Suprapubic skin (tissue), 4 donors: ENCODE measurements at regions not wholly inside any gene's neighbourhood (a gene's known extent, or its start where the extent isn't known, plus 50 kb on each side); places are given as distances from the start of the nearest gene placed in this dataset.

Experiments
- DNase-seq, 2 donors: peaks; one replicate each; pipeline ENCODE4 v3.0.0-alpha.2; 2019; ENCODE audit warnings: low spot score in 2 of 2
- H3K27ac ChIP-seq: fragments of 200-600 bp; sonication (generic); one replicate; pipeline ENCODE4 v1.5.1; 2019
- H3K27me3 ChIP-seq: fragments of 200-600 bp; sonication (generic); one replicate; pipeline ENCODE4 v1.5.1; 2019
- H3K36me3 ChIP-seq: fragments of 200-600 bp; sonication (generic); one replicate; pipeline ENCODE4 v1.5.1; 2019
- H3K4me1 ChIP-seq: fragments of 200-600 bp; sonication (generic); one replicate; pipeline ENCODE4 v1.5.1; 2019
- H3K4me3 ChIP-seq: fragments of 200-600 bp; sonication (generic); one replicate; pipeline ENCODE4 v1.5.1; 2019; ENCODE audit warnings: mild to moderate bottlenecking
- H3K9me3 ChIP-seq: fragments of 200-600 bp; sonication (generic); one replicate; pipeline ENCODE4 v1.5.1; 2019
- EP300 ChIP-seq: sonication (generic); formaldehyde crosslinking; IDR thresholded peaks from one replicate; pipeline ENCODE4 v1.6.1; 2017; ENCODE audit warnings: antibody characterized with exemption
- POLR2A ChIP-seq, 2 donors: fragments of 450-650 bp; IDR thresholded peaks; one replicate each; pipeline ENCODE4 v1.6.1; 2017; ENCODE audit warnings: antibody characterized with exemption in 2 of 2, mild to moderate bottlenecking in 2 of 2, moderate library complexity in 2 of 2
- POLR2AphosphoS5 ChIP-seq, 3 donors: sonication (generic); formaldehyde crosslinking; IDR thresholded peaks; one replicate each; pipeline ENCODE4 v1.6.1; 2017; ENCODE audit warnings: antibody characterized with exemption in 3 of 3
- WGBS: methylation state at CpG from one replicate; pipeline ENCODE4 v1.1.5; 2018; 5-methylcytosine and 5-hydroxymethylcytosine counted together
- TF ChIP-seq, protein P1 (sequence below), 2 donors: fragments of 200-600 bp in 1 of 2; fragments of 450-650 bp in 1 of 2; sonication (generic) in 1 of 2; IDR thresholded peaks; one replicate each; pipeline ENCODE4 v1.5.1; 2016 to 2019; ENCODE audit warnings: antibody characterized with exemption in 2 of 2, mild to moderate bottlenecking in 1 of 2, moderate library complexity in 1 of 2

DNA sequence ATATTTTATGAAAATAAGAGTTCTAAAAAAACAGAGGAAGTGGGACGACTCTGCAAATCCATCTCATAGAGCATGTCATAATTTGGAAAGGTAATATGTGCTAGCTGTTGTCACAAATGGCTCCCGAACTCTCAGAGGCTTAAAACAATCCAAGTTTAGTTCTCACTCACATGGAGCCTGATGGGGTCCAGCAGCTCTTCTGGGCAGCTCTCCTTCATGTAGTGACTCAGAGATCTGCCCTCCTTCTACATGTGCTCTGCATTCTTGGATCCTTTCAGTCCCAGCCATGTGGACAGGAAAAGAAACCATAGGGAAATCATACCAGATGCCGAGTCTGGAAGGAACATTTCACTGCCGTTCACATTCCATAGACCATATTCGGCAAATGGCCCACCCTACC is 180.1 kb upstream of the APCDD1 start:
- Histone ChIP-seq H3K27ac (no peak overlapping the region), H3K9me3 (no peaks in the 10 kb centered on the region), H3K4me1 (peaks cover 17% of the 10 kb centered on the region), H3K27me3 (no peaks in the 10 kb centered on the region), H3K4me3 (no peak overlapping the region), H3K36me3 (no peaks in the 10 kb centered on the region)
- WGBS: 72% methylated on average over 5 of the region's 5 CpGs
- no peak for TF ChIP-seq EP300
- no peak for DNase-seq

DNA sequence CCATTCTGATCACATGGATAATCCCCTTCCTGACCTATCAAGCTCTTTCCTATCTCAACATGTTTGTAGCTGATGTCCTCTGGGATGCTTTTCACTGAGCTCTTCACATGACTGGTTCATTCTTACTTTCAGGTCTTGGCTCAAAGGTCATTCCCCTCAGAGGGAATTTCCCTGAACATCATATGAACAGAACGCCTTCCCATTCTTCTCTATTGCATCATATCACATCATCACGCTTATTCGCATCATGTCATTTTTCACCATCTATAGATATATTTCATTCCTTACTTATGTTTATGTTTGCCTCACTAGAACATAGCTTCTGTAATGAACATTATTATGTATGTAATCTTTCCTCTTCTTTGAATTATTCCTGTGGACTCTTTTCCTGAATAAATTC is 178.9 kb upstream of the APCDD1 start:
- TF ChIP-seq POLR2A (IDR thresholded peaks at IDR 0.05) (no peak), POLR2AphosphoS5 (IDR thresholded peaks at IDR 0.05) (no peak), EP300 (no peak)
- TF ChIP-seq, protein P1, sequence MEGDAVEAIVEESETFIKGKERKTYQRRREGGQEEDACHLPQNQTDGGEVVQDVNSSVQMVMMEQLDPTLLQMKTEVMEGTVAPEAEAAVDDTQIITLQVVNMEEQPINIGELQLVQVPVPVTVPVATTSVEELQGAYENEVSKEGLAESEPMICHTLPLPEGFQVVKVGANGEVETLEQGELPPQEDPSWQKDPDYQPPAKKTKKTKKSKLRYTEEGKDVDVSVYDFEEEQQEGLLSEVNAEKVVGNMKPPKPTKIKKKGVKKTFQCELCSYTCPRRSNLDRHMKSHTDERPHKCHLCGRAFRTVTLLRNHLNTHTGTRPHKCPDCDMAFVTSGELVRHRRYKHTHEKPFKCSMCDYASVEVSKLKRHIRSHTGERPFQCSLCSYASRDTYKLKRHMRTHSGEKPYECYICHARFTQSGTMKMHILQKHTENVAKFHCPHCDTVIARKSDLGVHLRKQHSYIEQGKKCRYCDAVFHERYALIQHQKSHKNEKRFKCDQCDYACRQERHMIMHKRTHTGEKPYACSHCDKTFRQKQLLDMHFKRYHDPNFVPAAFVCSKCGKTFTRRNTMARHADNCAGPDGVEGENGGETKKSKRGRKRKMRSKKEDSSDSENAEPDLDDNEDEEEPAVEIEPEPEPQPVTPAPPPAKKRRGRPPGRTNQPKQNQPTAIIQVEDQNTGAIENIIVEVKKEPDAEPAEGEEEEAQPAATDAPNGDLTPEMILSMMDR (IDR thresholded peaks at IDR 0.05): no peak
- no peak for DNase-seq
- Histone ChIP-seq H3K27me3 (no peaks in the 10 kb centered on the region), H3K27ac (no peak overlapping the region), H3K36me3 (no peaks in the 10 kb centered on the region), H3K9me3 (no peaks in the 10 kb centered on the region), H3K4me1 (peaks cover 9% of the 10 kb centered on the region), H3K4me3 (no peak overlapping the region)
- 86% methylated on average over 3 of the region's 3 CpGs for WGBS

DNA sequence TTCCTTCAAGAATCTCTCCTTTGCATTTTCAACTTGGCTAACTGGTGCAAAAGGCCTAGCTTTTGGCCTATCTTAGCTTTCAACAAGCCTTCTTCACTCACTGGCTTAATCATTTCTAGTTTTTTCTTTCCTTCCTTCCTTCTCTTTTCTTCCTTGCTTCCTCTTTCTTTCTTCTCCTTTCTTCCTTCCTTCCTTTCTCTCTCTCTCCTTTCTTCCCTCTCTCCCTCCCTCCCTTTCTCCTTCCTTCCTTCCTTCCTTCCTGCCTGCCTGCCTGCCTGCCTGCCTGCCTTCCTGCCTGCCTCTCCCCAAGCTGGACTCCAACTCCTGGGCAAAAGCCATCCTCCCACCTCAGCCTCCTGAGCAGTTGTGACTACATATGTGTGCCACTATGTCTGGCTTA is 176.2 kb upstream of the APCDD1 start:
- H3K4me1 ChIP-seq: no peaks in the 10 kb centered on the region
- no peaks in the 10 kb centered on the region for H3K36me3 ChIP-seq
- H3K4me3 ChIP-seq: no peak overlapping the region
- H3K27ac ChIP-seq: no peak overlapping the region
- no peaks in the 10 kb centered on the region for H3K27me3 ChIP-seq
- H3K9me3 ChIP-seq: no peaks in the 10 kb centered on the region
- no peak for DNase-seq
- no peak for TF ChIP-seq POLR2AphosphoS5 (IDR thresholded peaks at IDR 0.05)
- TF ChIP-seq EP300: no peak
- TF ChIP-seq, protein P1 (IDR thresholded peaks at IDR 0.05): no peak
- TF ChIP-seq POLR2A (IDR thresholded peaks at IDR 0.05): no peak

DNA sequence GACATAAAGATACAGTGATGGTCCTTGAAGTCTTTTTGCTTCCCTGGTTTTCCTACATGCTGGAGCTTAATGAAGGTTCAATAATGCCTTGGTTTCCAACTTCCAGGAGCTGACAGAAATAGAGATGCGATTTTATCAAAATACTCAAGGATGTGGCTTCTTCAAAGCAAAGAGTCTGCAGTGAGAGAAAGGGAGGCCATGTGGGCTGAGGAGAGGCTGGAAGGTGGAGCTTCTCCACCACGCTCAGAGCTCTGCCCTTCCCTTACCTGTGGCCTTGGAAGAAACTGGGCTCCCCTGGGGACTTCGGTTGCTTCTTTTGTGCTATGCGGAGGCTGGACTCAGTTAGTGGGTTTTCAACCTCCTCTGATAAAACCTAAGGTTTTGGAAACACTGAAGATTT is 175.0 kb upstream of the APCDD1 start:
- Histone ChIP-seq H3K4me1 (no peaks in the 10 kb centered on the region), H3K27me3 (no peaks in the 10 kb centered on the region), H3K9me3 (no peaks in the 10 kb centered on the region), H3K27ac (no peak overlapping the region), H3K36me3 (no peaks in the 10 kb centered on the region), H3K4me3 (no peak overlapping the region)
- whole genome bisulfite sequencing: 95% methylated on average over 4 of the region's 4 CpGs
- TF ChIP-seq, protein P1 (IDR thresholded peaks at IDR 0.05): no peak
- DNase-seq: no peak

DNA sequence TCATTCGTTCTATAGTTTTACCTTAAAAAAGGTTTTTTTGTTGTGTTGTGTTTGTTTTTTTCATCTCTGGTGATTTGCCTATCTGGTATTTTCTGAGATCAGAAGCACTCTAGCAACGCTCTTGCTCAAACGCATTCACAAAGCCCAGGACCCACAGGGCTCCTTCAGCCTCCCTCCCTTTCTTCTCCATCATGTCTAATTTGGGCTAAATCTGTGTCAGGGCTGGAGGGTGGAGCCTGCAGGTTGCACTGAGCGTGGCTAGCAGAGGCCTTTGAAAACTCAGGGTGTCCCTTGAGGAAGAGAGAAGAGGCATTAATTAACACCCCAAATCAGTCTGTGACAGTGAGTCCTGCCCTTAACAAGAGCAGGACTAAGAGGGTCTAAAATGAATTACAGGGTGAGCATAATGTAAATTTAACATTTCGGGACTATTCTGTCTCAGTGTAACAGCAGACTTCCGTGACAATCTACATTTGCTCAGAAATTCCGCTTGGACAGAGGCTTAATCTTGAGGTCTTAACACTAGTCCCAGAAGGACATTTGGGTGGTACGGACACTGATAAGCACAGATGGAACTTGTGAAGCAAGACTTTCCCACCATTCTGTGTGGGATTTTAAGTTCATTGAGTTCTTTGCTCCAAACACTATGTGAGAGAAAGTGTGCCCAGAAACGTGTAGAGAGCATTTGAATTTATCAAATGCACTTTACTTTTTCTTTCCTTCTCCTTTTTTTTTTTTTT is 174.4 kb upstream of the APCDD1 start:
- Histone ChIP-seq H3K27ac (no peak overlapping the region), H3K36me3 (no peaks in the 10 kb centered on the region), H3K27me3 (no peaks in the 10 kb centered on the region), H3K9me3 (no peaks in the 10 kb centered on the region), H3K4me3 (no peak overlapping the region), H3K4me1 (peaks cover 4% of the 10 kb centered on the region)
- WGBS: 84% methylated on average over 9 of the region's 9 CpGs
- TF ChIP-seq, protein P1 (IDR thresholded peaks at IDR 0.05): no peak
- TF ChIP-seq POLR2A (IDR thresholded peaks at IDR 0.05) (no peak), EP300 (no peak), POLR2AphosphoS5 (IDR thresholded peaks at IDR 0.05) (no peak)
- DNase-seq: no peak
